ENCODE measurements at regions not wholly inside any gene's neighbourhood (a gene's known extent, or its start where the extent isn't known, plus 50 kb on each side); places are given as distances from the start of the nearest gene placed in this dataset.

- no peak overlapping the region for H3K27ac Mint-ChIP-seq
- no peak overlapping the region for H3K4me3 Mint-ChIP-seq
- H3K36me3 Mint-ChIP-seq = no peaks in the 10 kb centered on the region
- peaks cover 0 to 15% (median 0%) of the 10 kb centered on the region in 9 donors for H3K9me3 Mint-ChIP-seq
- peaks cover 0 to 3% (median 0%) of the 10 kb centered on the region in 5 donors for H3K27me3 Mint-ChIP-seq
- POLR2A ChIA-PET = no interaction called here
- no peaks in the 10 kb centered on the region for H3K4me1 Mint-ChIP-seq
- ATAC-seq (no peak), DNase-seq (no peak)
Measured at GRCh38 chr5:93022211-93022610, 558.8 kb downstream of the NR2F1-AS1 start.

GRCh38 chr5:93019896-93020295 lies 561.1 kb downstream of the NR2F1-AS1 start:
- Mint-ChIP-seq H3K27me3 (peaks cover 0 to 3% (median 0%) of the 10 kb centered on the region in 5 donors), H3K4me3 (no peak overlapping the region), H3K36me3 (no peaks in the 10 kb centered on the region), H3K4me1 (no peaks in the 10 kb centered on the region), H3K27ac (no peak overlapping the region), H3K9me3 (peaks cover 0 to 15% (median 0%) of the 10 kb centered on the region in 9 donors)
- no peak for ATAC-seq
- DNase-seq = no peak
- POLR2A ChIA-PET = no interaction called here

- Mint-ChIP-seq H3K27me3 (no peaks in the 10 kb centered on the region), H3K36me3 (no peaks in the 10 kb centered on the region), H3K4me1 (no peaks in the 10 kb centered on the region), H3K4me3 (no peak overlapping the region), H3K9me3 (peaks cover 0 to 4% (median 2%) of the 10 kb centered on the region in 9 donors), H3K27ac (no peak overlapping the region)
- DNase-seq (no peak), ATAC-seq (no peak)
- POLR2A ChIA-PET = no interaction called here
Measured at GRCh38 chr5:93018461-93018860, 562.6 kb downstream of the NR2F1-AS1 start.

GRCh38 chr5:93017849-93018248 lies 563.2 kb downstream of the NR2F1-AS1 start:
- Mint-ChIP-seq H3K9me3 (peaks cover 0 to 4% (median 1%) of the 10 kb centered on the region in 9 donors), H3K4me3 (no peak overlapping the region), H3K4me1 (no peaks in the 10 kb centered on the region), H3K36me3 (no peaks in the 10 kb centered on the region), H3K27ac (no peak overlapping the region), H3K27me3 (no peaks in the 10 kb centered on the region)
- ATAC-seq (no peak), DNase-seq (no peak)
- POLR2A ChIA-PET = no interaction called here

DNA sequence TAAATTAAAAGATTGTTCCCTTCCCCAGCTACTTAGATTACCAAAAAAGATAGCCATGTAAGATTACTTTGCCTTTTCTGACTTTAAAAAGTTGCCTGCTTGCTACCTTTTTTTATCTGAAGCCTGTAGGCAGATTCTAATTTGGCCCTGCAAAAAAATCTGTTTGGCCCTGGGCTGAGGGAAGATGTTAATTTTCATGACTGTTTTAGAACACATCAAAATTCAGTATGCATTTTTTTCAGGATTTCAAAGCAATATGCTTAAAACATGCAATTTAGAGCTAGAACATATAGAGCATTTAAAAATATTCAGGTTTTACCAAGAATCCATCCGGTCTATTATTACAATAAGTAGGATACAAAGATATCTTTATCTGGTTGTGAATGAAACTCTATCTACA lies 563.6 kb downstream of the NR2F1-AS1 start:
- no peak for ATAC-seq
- no peak overlapping the region for H3K4me3 Mint-ChIP-seq
- H3K36me3 Mint-ChIP-seq = no peaks in the 10 kb centered on the region
- DNase-seq = no peak
- peaks cover 0 to 4% (median 1%) of the 10 kb centered on the region in 9 donors for H3K9me3 Mint-ChIP-seq
- no peaks in the 10 kb centered on the region for H3K4me1 Mint-ChIP-seq
- POLR2A ChIA-PET = no interaction called here
- no peak overlapping the region for H3K27ac Mint-ChIP-seq
- no peaks in the 10 kb centered on the region for H3K27me3 Mint-ChIP-seq

- ATAC-seq (no peak), DNase-seq (no peak)
- Mint-ChIP-seq H3K4me1 (no peaks in the 10 kb centered on the region), H3K36me3 (no peaks in the 10 kb centered on the region), H3K9me3 (peaks cover 0 to 9% (median 2%) of the 10 kb centered on the region in 9 donors), H3K27ac (no peak overlapping the region), H3K4me3 (no peak overlapping the region), H3K27me3 (no peaks in the 10 kb centered on the region)
- POLR2A ChIA-PET = no interaction called here
Measured at GRCh38 chr5:93010616-93011015, 570.4 kb downstream of the NR2F1-AS1 start.

DNA sequence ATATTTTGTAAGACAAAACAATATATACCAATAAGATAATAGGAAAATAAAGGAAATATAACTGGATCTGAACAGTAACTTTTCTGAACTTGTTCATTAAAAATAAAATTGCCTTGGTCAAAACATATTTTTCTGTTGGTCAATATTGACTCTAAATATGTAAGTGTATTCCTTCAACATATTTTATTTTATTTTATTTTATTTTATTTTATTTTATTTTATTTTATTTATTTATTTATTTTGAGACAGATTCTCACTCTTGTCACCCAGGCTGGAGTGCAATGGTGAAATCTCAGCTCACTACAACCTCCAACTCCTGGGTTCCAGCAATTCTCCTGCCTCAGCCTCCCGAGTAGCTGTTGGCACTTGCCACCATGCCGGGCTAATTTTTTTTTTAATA lies 571.0 kb downstream of the NR2F1-AS1 start:
- POLR2A ChIA-PET = no interaction called here
- Mint-ChIP-seq H3K9me3 (peaks cover 0 to 9% (median 2%) of the 10 kb centered on the region in 9 donors), H3K27me3 (no peaks in the 10 kb centered on the region), H3K4me1 (no peaks in the 10 kb centered on the region), H3K4me3 (no peak overlapping the region), H3K36me3 (no peaks in the 10 kb centered on the region), H3K27ac (no peak overlapping the region)
- ATAC-seq (no peak), DNase-seq (no peak)

GRCh38 chr5:93008502-93009207 lies 572.4 kb downstream of the NR2F1-AS1 start:
- Mint-ChIP-seq H3K4me1 (no peaks in the 10 kb centered on the region), H3K9me3 (peaks cover 0 to 5% (median 0%) of the 10 kb centered on the region in 9 donors), H3K36me3 (no peaks in the 10 kb centered on the region), H3K27ac (no peak overlapping the region), H3K4me3 (no peak overlapping the region), H3K27me3 (no peaks in the 10 kb centered on the region)
- POLR2A ChIA-PET = no interaction called here
- ATAC-seq (no peak), DNase-seq (no peak)

DNA sequence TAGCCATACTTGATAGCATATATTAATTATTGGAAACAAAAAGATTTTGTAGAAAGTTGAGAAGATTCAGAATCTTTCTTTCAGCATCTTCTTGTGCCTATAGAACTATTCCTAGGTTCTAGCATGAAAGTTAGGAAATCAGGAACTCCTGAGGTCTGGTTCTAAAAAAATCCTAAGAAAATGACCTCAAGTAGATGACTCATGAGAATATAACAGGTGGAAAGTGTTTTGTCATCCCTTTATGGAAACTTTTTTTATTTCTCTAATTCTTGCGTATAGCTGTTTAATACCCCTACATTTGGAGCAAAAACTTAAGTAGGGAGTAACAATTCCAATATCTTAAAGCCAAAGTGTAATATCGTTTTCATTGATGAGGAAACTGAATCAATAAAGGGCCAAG lies 574.1 kb downstream of the NR2F1-AS1 start:
- Mint-ChIP-seq H3K27me3 (no peaks in the 10 kb centered on the region), H3K4me1 (no peaks in the 10 kb centered on the region), H3K36me3 (no peaks in the 10 kb centered on the region), H3K27ac (no peak overlapping the region), H3K4me3 (no peak overlapping the region), H3K9me3 (peaks cover 0 to 5% (median 0%) of the 10 kb centered on the region in 9 donors)
- no peak for DNase-seq
- ATAC-seq = no peak
- POLR2A ChIA-PET = no interaction called here

- Mint-ChIP-seq H3K9me3 (peaks cover 0 to 17% (median 10%) of the 10 kb centered on the region in 9 donors), H3K27ac (no peak overlapping the region), H3K4me1 (no peaks in the 10 kb centered on the region), H3K36me3 (no peaks in the 10 kb centered on the region), H3K27me3 (peaks cover 0 to 3% (median 0%) of the 10 kb centered on the region in 5 donors), H3K4me3 (no peak overlapping the region)
- POLR2A ChIA-PET = no interaction called here
- ATAC-seq (no peak), DNase-seq (no peak)
Measured at GRCh38 chr5:92998456-92998855, 582.6 kb downstream of the NR2F1-AS1 start.

DNA sequence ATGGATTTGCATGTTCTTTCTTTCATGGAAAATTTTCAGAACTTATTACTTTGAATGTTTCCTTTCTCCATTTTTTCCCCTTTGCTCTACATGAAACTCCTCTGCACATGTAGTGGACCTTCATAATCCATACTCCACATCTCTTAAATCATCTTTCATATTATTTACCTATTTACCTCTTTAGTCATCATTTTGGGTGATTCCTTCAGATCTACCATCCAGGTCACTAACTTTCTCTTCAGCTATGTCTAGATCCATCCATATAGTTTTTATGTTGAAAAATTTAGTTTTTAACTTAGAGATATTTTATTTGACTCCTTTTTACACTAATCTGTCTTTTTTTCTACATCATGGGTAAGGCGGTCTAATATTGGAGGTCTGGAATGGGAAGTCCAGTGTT lies 586.6 kb downstream of the NR2F1-AS1 start:
- Mint-ChIP-seq H3K4me1 (no peaks in the 10 kb centered on the region), H3K9me3 (peaks cover 0 to 22% (median 10%) of the 10 kb centered on the region in 9 donors), H3K36me3 (no peaks in the 10 kb centered on the region), H3K27ac (no peak overlapping the region), H3K4me3 (no peak overlapping the region), H3K27me3 (peaks cover 0 to 3% (median 0%) of the 10 kb centered on the region in 5 donors)
- POLR2A ChIA-PET = no interaction called here
- no peak for DNase-seq
- ATAC-seq = no peak

- H3K27me3 Mint-ChIP-seq = no peaks in the 10 kb centered on the region
- POLR2A ChIA-PET = no interaction called here
- no peak for DNase-seq
- H3K4me1 Mint-ChIP-seq = no peaks in the 10 kb centered on the region
- peaks cover 0 to 24% (median 10%) of the 10 kb centered on the region in 9 donors for H3K9me3 Mint-ChIP-seq
- H3K4me3 Mint-ChIP-seq = no peak overlapping the region
- no peak overlapping the region for H3K27ac Mint-ChIP-seq
- H3K36me3 Mint-ChIP-seq = no peaks in the 10 kb centered on the region
- no peak for ATAC-seq
Measured at GRCh38 chr5:92992073-92992472, 588.9 kb downstream of the NR2F1-AS1 start.

GRCh38 chr5:92991581-92992067 lies 589.4 kb downstream of the NR2F1-AS1 start:
- Mint-ChIP-seq H3K4me3 (no peak overlapping the region), H3K27ac (no peak overlapping the region), H3K27me3 (no peaks in the 10 kb centered on the region), H3K4me1 (no peaks in the 10 kb centered on the region), H3K36me3 (no peaks in the 10 kb centered on the region), H3K9me3 (peaks cover 0 to 24% (median 10%) of the 10 kb centered on the region in 9 donors)
- ATAC-seq (no peak), DNase-seq (no peak)
- POLR2A ChIA-PET = no interaction called here

- no peaks in the 10 kb centered on the region for H3K4me1 Mint-ChIP-seq
- no peaks in the 10 kb centered on the region for H3K36me3 Mint-ChIP-seq
- DNase-seq = no peak
- H3K9me3 Mint-ChIP-seq = peaks cover 0 to 19% (median 10%) of the 10 kb centered on the region in 9 donors
- no peaks in the 10 kb centered on the region for H3K27me3 Mint-ChIP-seq
- ATAC-seq = no peak
- no peak overlapping the region for H3K4me3 Mint-ChIP-seq
- POLR2A ChIA-PET = no interaction called here
- H3K27ac Mint-ChIP-seq = no peak overlapping the region
Measured at GRCh38 chr5:92990771-92991170, 590.2 kb downstream of the NR2F1-AS1 start.
